B cell (primary cell): ENCODE measurements at regions not wholly inside any gene's neighbourhood (a gene's known extent, or its start where the extent isn't known, plus 50 kb on each side); places are given as distances from the start of the nearest gene placed in this dataset.

Source experiments
- ATAC-seq: fragments of 200-7000 bp; cut with Tn5 transposase; one replicate; pipeline ENCODE4 v1.10.0; 2021; ENCODE audit warnings: low read depth, mild to moderate bottlenecking, moderate number of reproducible peaks, moderate library complexity
- CTCF ChIA-PET: fragments of 350-600 bp; sonication (Branson Sonifier 250); formaldehyde crosslinking; loops from one replicate; lab custom pipeline; 2021; ENCODE audit warnings: antibody characterized with exemption, inconsistent platforms; lab: Charles Lee
- POLR2A ChIA-PET: fragments of 350-600 bp; sonication (Branson Sonifier 250); formaldehyde crosslinking; loops from one replicate; lab custom pipeline; 2021; ENCODE audit warnings: antibody characterized with exemption; lab: Charles Lee
- DNase-seq: peaks from one replicate; pipeline ENCODE4 v3.0.0; 2013
- H2AFZ ChIP-seq: 2 replicates; pipeline ENCODE4 v1.6.1; 2012; ENCODE audit warnings: mild to moderate bottlenecking, low read depth, low read length; ENCODE audit not compliant: insufficient read depth, poor library complexity, severe bottlenecking
- H3K27ac ChIP-seq, 2 donors: 1 replicate in 1 of 2; 2 replicates in 1 of 2; pipeline ENCODE4 v1.5.1; 2012 to 2013; ENCODE audit warnings: low read length in 2 of 2, mild to moderate bottlenecking in 2 of 2, moderate library complexity in 1 of 2
- H3K27me3 ChIP-seq, 4 experiments: fragments of 200-600 bp in 1 of 4; sonication (generic) in 1 of 4; replicated peaks in 1 of 4; 1 replicate in 2 of 4; 2 replicates in 2 of 4; pipeline versions ENCODE4 v1.6.1 to v1.7.0; 2013 to 2016; ENCODE audit warnings: low read length in 3 of 4, mild to moderate bottlenecking in 2 of 4, mixed read lengths in 1 of 4, moderate library complexity in 1 of 4; ENCODE audit not compliant: insufficient read depth in 4 of 4, control insufficient read depth in 3 of 4; ENCODE audit errors: control extremely low read depth in 1 of 4
- H3K36me3 ChIP-seq, 2 experiments: replicated peaks in 1 of 2; 1 replicate in 1 of 2; 2 replicates in 1 of 2; pipeline versions ENCODE4 v1.6.1 to v1.7.1; 2013; ENCODE audit warnings: low read length in 1 of 2; ENCODE audit not compliant: insufficient read depth in 2 of 2, control insufficient read depth in 1 of 2; ENCODE audit errors: control extremely low read depth in 1 of 2, extremely low read depth in 1 of 2
- H3K4me1 ChIP-seq, 2 donors: fragments of 200-600 bp in 1 of 2; sonication (generic) in 1 of 2; 1 replicate in 1 of 2; 2 replicates in 1 of 2; pipeline versions ENCODE4 v1.5.1 to v1.6.1; 2013 to 2017; ENCODE audit warnings: low read length in 2 of 2; ENCODE audit not compliant: control insufficient read depth in 2 of 2, insufficient read depth in 2 of 2
- H3K4me2 ChIP-seq: replicated peaks from 2 replicates; pipeline ENCODE3; 2012; ENCODE audit warnings: mild to moderate bottlenecking, low read depth, low read length; ENCODE audit not compliant: poor library complexity, severe bottlenecking
- H3K4me3 ChIP-seq, 5 experiments: fragments of 200-600 bp in 1 of 5; sonication (generic) in 1 of 5; 1 replicate in 3 of 5; 2 replicates in 2 of 5; pipeline versions ENCODE4 v1.5.1 to v1.7.0; 2011 to 2016; ENCODE audit warnings: low read length in 4 of 5, mild to moderate bottlenecking in 4 of 5, low read depth in 2 of 5, control low read depth in 1 of 5, moderate library complexity in 1 of 5; ENCODE audit not compliant: insufficient read depth in 1 of 5; ENCODE audit errors: control extremely low read depth in 1 of 5, extremely low read depth in 1 of 5
- H3K79me2 ChIP-seq: fragments of 200-600 bp; sonication (generic); one replicate; pipeline ENCODE4 v1.6.0; 2016; ENCODE audit warnings: low read length; ENCODE audit not compliant: control insufficient read depth, insufficient read depth
- H3K9ac ChIP-seq: fragments of 200-600 bp; sonication (generic); 2 replicates; pipeline ENCODE4 v1.6.1; 2017; ENCODE audit warnings: mild to moderate bottlenecking, low read length, moderate library complexity
- H3K9me3 ChIP-seq, 3 donors: one replicate each; pipeline versions ENCODE4 v1.6.1 to v1.7.1; 2013; ENCODE audit warnings: low read length in 2 of 3; ENCODE audit not compliant: control insufficient read depth in 2 of 3, insufficient read depth in 1 of 3; ENCODE audit errors: control extremely low read depth in 1 of 3
- H4K20me1 ChIP-seq: 2 replicates; pipeline ENCODE4 v1.6.0; 2012; ENCODE audit warnings: mild to moderate bottlenecking, low read length; ENCODE audit not compliant: insufficient read depth, control insufficient read depth, poor library complexity, severe bottlenecking
- H3K27ac Mint-ChIP-seq: one replicate; pipeline ENCODE4 v1.8.0; 2021; ENCODE audit warnings: mixed read lengths
- H3K27me3 Mint-ChIP-seq: one replicate; pipeline ENCODE4 v1.8.0; 2021; ENCODE audit warnings: mixed read lengths
- H3K4me1 Mint-ChIP-seq: one replicate; pipeline ENCODE4 v1.8.0; 2021; ENCODE audit warnings: mixed read lengths
- H3K4me3 Mint-ChIP-seq: one replicate; pipeline ENCODE4 v1.8.0; 2021; ENCODE audit warnings: mixed read lengths
- H3K9me3 Mint-ChIP-seq: one replicate; pipeline ENCODE4 v1.8.0; 2022; ENCODE audit warnings: mixed read lengths; ENCODE audit not compliant: insufficient read depth
- EZH2 ChIP-seq: IDR thresholded peaks from 2 replicates; pipeline ENCODE4 v1.6.1; 2012; ENCODE audit warnings: borderline replicate concordance, low read depth, mild to moderate bottlenecking, moderate library complexity, low read length; ENCODE audit not compliant: insufficient read depth, poor library complexity, severe bottlenecking
- WGBS: methylation state at CpG from one replicate; pipeline ENCODE4 v1.1.5; 2013; ENCODE audit warnings: missing lambda C conversion rate; ENCODE audit not compliant: insufficient coverage; 5-methylcytosine and 5-hydroxymethylcytosine counted together
- intact Hi-C: fragments of 100-400 bp; cut with micrococcal nuclease; formaldehyde crosslinking; loops from one replicate; pipeline ENCODE4 v1.10.0; 2022
- TF ChIP-seq, protein P1 (sequence below): fragments of 200-600 bp; IDR thresholded peaks from one replicate; pipeline ENCODE4 v1.8.0; 2022; ENCODE audit warnings: antibody characterized with exemption, mild to moderate bottlenecking

DNA sequence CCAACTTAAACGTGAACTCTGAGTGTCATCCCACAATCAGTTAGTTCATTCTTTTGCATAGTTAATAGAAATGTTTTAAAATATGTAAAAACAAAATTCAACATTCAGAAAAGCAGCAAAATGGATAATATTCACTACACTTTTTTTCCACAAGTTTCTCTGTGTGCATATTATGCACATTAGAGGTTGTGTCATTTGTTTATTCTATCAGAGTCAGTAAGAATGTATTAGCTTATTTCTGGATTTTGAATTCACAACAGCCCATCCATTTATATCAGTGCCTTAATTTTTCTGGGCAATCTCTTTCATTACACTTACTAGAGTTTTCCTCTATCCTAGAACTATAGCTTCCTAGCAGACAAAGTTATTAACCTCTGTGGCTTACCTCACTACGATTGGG, 432.7 kb upstream of the SEMA3A start:
- H3K27me3 ChIP-seq, result no peaks in the 10 kb centered on the region
- POLR2A ChIA-PET, result no interaction called here
- Mint-ChIP-seq H3K9me3 (peaks cover 5% of the 10 kb centered on the region), H3K27ac (no peak overlapping the region), H3K4me1 (no peaks in the 10 kb centered on the region), H3K27me3 (no peaks in the 10 kb centered on the region), H3K4me3 (no peak overlapping the region)
- H3K27ac ChIP-seq, result no peak overlapping the region
- H4K20me1 ChIP-seq, result no peaks in the 10 kb centered on the region
- H2AFZ ChIP-seq, result no peak overlapping the region
- H3K4me1 ChIP-seq, result no peaks in the 10 kb centered on the region
- H3K9ac ChIP-seq, result no peak overlapping the region
- no CpG with 5 or more reads among the region's 2 CpGs for WGBS
- CTCF ChIA-PET, result no interaction called here
- TF ChIP-seq EZH2, result no peak
- TF ChIP-seq, protein P1, sequence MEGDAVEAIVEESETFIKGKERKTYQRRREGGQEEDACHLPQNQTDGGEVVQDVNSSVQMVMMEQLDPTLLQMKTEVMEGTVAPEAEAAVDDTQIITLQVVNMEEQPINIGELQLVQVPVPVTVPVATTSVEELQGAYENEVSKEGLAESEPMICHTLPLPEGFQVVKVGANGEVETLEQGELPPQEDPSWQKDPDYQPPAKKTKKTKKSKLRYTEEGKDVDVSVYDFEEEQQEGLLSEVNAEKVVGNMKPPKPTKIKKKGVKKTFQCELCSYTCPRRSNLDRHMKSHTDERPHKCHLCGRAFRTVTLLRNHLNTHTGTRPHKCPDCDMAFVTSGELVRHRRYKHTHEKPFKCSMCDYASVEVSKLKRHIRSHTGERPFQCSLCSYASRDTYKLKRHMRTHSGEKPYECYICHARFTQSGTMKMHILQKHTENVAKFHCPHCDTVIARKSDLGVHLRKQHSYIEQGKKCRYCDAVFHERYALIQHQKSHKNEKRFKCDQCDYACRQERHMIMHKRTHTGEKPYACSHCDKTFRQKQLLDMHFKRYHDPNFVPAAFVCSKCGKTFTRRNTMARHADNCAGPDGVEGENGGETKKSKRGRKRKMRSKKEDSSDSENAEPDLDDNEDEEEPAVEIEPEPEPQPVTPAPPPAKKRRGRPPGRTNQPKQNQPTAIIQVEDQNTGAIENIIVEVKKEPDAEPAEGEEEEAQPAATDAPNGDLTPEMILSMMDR, result no peak
- H3K4me3 ChIP-seq, result no peak overlapping the region
- intact Hi-C loops, result no loop called here
- ATAC-seq (no peak), DNase-seq (no peak)
- no peak overlapping the region for H3K4me2 ChIP-seq
- peaks cover 0 to 5% (median 0%) of the 10 kb centered on the region in 3 donors for H3K9me3 ChIP-seq
- no peaks in the 10 kb centered on the region for H3K36me3 ChIP-seq
- H3K79me2 ChIP-seq, result no peaks in the 10 kb centered on the region

DNA sequence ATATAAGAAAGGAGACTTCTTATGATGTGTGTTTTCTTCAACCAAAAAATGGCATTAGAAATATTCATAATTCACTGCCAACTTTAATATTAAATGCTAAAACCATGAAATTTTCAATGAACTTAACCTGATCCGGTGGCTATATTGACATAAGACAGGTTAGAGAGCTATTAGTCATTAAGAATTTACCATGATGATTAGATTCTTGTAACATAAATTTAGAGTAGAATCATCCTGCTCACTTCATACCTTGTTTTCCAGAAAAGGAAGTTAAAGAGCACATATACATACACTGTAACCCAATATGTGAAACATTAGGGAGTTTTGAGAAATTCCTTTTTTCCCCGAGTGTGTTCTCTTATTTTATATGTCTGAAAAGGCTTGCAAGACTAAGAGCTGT, 430.3 kb upstream of the SEMA3A start:
- Histone ChIP-seq H3K9me3 (no peaks in the 10 kb centered on the region), H3K36me3 (no peaks in the 10 kb centered on the region), H2AFZ (no peak overlapping the region), H3K4me3 (no peak overlapping the region), H3K27ac (no peak overlapping the region), H3K4me2 (no peak overlapping the region), H3K27me3 (no peaks in the 10 kb centered on the region), H3K4me1 (no peaks in the 10 kb centered on the region), H4K20me1 (no peaks in the 10 kb centered on the region), H3K79me2 (no peaks in the 10 kb centered on the region), H3K9ac (no peak overlapping the region)
- no peak for DNase-seq
- ChIA-PET CTCF (no interaction called here), POLR2A (no interaction called here)
- Mint-ChIP-seq H3K4me3 (no peak overlapping the region), H3K9me3 (no peaks in the 10 kb centered on the region), H3K27me3 (no peaks in the 10 kb centered on the region), H3K27ac (no peak overlapping the region), H3K4me1 (no peaks in the 10 kb centered on the region)
- no CpG with 5 or more reads among the region's 2 CpGs for WGBS
- intact Hi-C loops, result no loop called here
- TF ChIP-seq, protein P1, result no peak
- no peak for TF ChIP-seq EZH2
- ATAC-seq, result no peak
